ENCODE measurements at regions not wholly inside any gene's neighbourhood (a gene's known extent, or its start where the extent isn't known, plus 50 kb on each side); places are given as distances from the start of the nearest gene placed in this dataset.

DNA sequence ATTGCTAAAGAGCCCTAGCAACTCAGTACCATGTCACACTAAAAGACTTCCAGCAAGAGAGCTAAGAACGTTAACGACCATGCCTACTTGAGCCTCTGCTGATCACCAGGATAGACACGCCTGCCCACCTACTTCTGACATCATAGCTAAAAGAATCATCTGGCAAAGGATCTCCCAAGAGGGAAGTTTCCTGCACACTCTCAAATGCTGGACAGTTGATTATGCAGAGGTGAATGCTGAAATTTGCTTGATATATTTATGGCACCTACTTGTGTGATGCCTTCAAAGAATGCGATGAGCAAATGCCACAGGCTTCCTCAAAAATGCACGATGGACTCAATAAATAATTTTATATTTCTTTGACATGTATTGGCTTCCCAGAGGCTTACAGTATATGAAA, 113.6 kb downstream of the GALC start:
- Histone ChIP-seq H3K27ac (replicated peaks) (no peak overlapping the region), H3K4me1 (no peaks in the 10 kb centered on the region), H3K4me3 (no peak overlapping the region), H3K36me3 (no peaks in the 10 kb centered on the region), H3K27me3 (ENCODE audit: low read depth) (peaks cover 10% of the 10 kb centered on the region), H3K9me3 (replicated peaks) (no peaks in the 10 kb centered on the region)
- intact Hi-C loops (cut with micrococcal nuclease) = no loop called here
- no peak for DNase-seq
- TF ChIP-seq, protein P1, sequence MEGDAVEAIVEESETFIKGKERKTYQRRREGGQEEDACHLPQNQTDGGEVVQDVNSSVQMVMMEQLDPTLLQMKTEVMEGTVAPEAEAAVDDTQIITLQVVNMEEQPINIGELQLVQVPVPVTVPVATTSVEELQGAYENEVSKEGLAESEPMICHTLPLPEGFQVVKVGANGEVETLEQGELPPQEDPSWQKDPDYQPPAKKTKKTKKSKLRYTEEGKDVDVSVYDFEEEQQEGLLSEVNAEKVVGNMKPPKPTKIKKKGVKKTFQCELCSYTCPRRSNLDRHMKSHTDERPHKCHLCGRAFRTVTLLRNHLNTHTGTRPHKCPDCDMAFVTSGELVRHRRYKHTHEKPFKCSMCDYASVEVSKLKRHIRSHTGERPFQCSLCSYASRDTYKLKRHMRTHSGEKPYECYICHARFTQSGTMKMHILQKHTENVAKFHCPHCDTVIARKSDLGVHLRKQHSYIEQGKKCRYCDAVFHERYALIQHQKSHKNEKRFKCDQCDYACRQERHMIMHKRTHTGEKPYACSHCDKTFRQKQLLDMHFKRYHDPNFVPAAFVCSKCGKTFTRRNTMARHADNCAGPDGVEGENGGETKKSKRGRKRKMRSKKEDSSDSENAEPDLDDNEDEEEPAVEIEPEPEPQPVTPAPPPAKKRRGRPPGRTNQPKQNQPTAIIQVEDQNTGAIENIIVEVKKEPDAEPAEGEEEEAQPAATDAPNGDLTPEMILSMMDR (IDR thresholded peaks at IDR 0.05; ENCODE audit: borderline replicate concordance) = no peak

DNA sequence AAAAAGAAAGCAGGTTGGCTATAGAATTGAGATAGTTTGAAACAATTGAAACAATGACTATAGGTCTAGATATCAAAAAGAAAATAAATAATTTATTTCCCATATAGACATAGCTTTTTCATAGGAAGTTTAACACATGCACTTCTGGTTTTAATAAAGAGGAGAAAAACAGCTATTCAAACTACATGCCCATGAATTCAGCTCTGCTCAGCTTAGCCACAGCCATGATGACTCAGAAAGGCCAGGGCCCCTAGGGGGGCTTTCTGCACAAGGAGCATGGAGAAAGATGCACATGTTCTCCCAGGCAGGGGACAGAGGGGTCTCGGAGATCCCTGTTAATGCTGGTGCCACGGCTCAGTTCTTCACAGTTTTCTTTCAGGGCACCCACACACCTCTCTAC, 114.0 kb downstream of the GALC start:
- peaks cover 10% of the 10 kb centered on the region for H3K27me3 ChIP-seq (ENCODE audit: low read depth)
- H3K4me3 ChIP-seq = no peak overlapping the region
- no peaks in the 10 kb centered on the region for H3K36me3 ChIP-seq
- H3K27ac ChIP-seq (replicated peaks) = no peak overlapping the region
- H3K9me3 ChIP-seq (replicated peaks) = no peaks in the 10 kb centered on the region
- TF ChIP-seq, protein P1 (IDR thresholded peaks at IDR 0.05; ENCODE audit: borderline replicate concordance) = no peak
- intact Hi-C loops (cut with micrococcal nuclease) = no loop called here
- H3K4me1 ChIP-seq = no peaks in the 10 kb centered on the region
- no peak for DNase-seq

DNA sequence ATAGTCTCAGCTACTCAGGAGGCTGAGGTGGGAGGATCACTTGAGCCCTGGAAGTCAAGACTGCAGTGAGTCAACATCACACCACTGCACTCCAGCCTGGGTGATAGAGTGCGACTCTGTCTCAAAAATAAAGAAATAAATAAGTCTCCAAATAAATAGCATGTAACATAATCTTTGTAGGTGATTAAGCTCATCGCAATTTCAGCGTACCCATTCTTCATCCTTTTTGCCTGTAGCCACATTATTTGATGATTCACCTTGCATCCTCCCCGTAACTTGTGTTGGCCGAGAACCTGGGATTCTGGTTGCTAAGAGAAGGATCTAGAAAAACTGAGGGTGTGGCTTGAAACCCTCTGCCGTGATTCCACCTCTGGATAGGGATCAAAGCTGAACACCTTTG, 115.1 kb downstream of the GALC start:
- Histone ChIP-seq H3K27ac (replicated peaks) (no peak overlapping the region), H3K4me3 (no peak overlapping the region), H3K4me1 (peaks cover 10% of the 10 kb centered on the region), H3K9me3 (replicated peaks) (no peaks in the 10 kb centered on the region), H3K36me3 (no peaks in the 10 kb centered on the region), H3K27me3 (ENCODE audit: low read depth) (peaks cover 9% of the 10 kb centered on the region)
- DNase-seq = no peak
- TF ChIP-seq, protein P1 (IDR thresholded peaks at IDR 0.05; ENCODE audit: borderline replicate concordance) = no peak
- intact Hi-C loops (cut with micrococcal nuclease) = no loop called here

DNA sequence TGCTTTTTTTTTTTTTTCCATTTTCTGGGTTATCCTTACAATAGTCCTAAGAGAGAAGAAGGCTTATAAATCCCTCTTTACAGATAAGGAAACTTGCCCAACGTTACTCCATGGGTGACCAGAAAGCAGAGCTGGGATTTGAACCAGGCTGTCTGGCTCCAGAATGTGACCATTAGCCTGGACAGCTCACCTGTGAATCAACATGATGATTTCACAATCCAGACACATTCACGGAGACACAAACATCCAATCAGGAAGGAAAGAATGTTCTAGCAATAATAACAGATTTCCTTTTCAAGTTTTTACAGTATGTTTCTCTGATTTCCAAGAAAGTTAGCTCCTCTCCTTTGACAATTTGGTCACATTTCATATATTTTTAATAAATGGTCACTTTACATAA, 118.3 kb downstream of the GALC start:
- TF ChIP-seq, protein P1 (IDR thresholded peaks at IDR 0.05; ENCODE audit: borderline replicate concordance) = no peak
- intact Hi-C loops (cut with micrococcal nuclease) = no loop called here
- Histone ChIP-seq H3K27ac (replicated peaks) (no peak overlapping the region), H3K36me3 (no peaks in the 10 kb centered on the region), H3K4me1 (peaks cover 12% of the 10 kb centered on the region), H3K4me3 (no peak overlapping the region), H3K9me3 (replicated peaks) (no peaks in the 10 kb centered on the region), H3K27me3 (ENCODE audit: low read depth) (no peaks in the 10 kb centered on the region)
- DNase-seq = no peak

DNA sequence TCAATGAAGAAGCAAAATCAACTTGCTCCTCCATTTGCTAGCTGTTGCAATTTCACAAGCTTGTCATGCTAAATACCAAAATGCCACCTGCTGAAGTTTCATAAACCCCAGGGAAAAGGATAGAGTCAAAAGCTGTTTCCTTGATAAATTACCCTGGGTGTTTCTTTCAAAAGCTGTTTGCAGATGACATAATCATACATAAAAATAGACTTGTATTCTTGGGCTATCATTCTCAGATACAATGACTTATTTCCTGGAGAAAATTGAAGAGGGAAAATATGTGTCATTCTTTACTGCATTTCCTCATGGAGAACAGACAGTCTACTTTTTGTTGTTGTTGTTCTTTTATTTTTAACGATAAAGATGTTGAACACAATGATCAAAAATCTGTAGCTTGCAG, 119.2 kb downstream of the GALC start:
- no peak for DNase-seq
- no peaks in the 10 kb centered on the region for H3K27me3 ChIP-seq (ENCODE audit: low read depth)
- H3K27ac ChIP-seq (replicated peaks) = peak overlapping the region; percentile 9
- peaks cover 12% of the 10 kb centered on the region for H3K4me1 ChIP-seq
- intact Hi-C loops (cut with micrococcal nuclease) = no loop called here
- no peaks in the 10 kb centered on the region for H3K9me3 ChIP-seq (replicated peaks)
- no peaks in the 10 kb centered on the region for H3K36me3 ChIP-seq
- TF ChIP-seq, protein P1 (IDR thresholded peaks at IDR 0.05; ENCODE audit: borderline replicate concordance) = no peak
- H3K4me3 ChIP-seq = no peak overlapping the region
